ENCODE measurements at regions not wholly inside any gene's neighbourhood (a gene's known extent, or its start where the extent isn't known, plus 50 kb on each side); places are given as distances from the start of the nearest gene placed in this dataset.

GRCh38 chr13:40143559-40143958 is 488.1 kb downstream of the COG6 start:
- no peak for TF ChIP-seq CTCF (IDR thresholded peaks at IDR 0.05; ENCODE audit: poor library complexity, severe bottlenecking)
- Histone ChIP-seq H3K27ac (ENCODE audit: poor library complexity, severe bottlenecking) (no peak overlapping the region), H3K9me3 (ENCODE audit: severe bottlenecking) (no peaks in the 10 kb centered on the region), H3K36me3 (ENCODE audit: low read depth) (no peaks in the 10 kb centered on the region), H3K4me3 (ENCODE audit: severe bottlenecking) (no peak overlapping the region), H3K27me3 (ENCODE audit: insufficient read depth, poor library complexity, severe bottlenecking) (no peaks in the 10 kb centered on the region), H3K4me1 (ENCODE audit: insufficient read depth, poor library complexity, severe bottlenecking) (no peaks in the 10 kb centered on the region)
- ATAC-seq (ENCODE audit: low read depth) (no peak), DNase-seq (ENCODE audit: low spot score) (no peak)

GRCh38 chr13:40145139-40145538 is 489.7 kb downstream of the COG6 start:
- Histone ChIP-seq H3K9me3 (ENCODE audit: severe bottlenecking) (no peaks in the 10 kb centered on the region), H3K27ac (ENCODE audit: poor library complexity, severe bottlenecking) (no peak overlapping the region), H3K4me3 (ENCODE audit: severe bottlenecking) (no peak overlapping the region), H3K27me3 (ENCODE audit: insufficient read depth, poor library complexity, severe bottlenecking) (no peaks in the 10 kb centered on the region), H3K4me1 (ENCODE audit: insufficient read depth, poor library complexity, severe bottlenecking) (peaks cover 7% of the 10 kb centered on the region), H3K36me3 (ENCODE audit: low read depth) (no peaks in the 10 kb centered on the region)
- TF ChIP-seq CTCF (IDR thresholded peaks at IDR 0.05; ENCODE audit: poor library complexity, severe bottlenecking): no peak
- ATAC-seq (ENCODE audit: low read depth) (no peak), DNase-seq (ENCODE audit: low spot score) (no peak)

GRCh38 chr13:40146063-40146462 is 490.6 kb downstream of the COG6 start:
- Histone ChIP-seq H3K27me3 (ENCODE audit: insufficient read depth, poor library complexity, severe bottlenecking) (no peaks in the 10 kb centered on the region), H3K4me3 (ENCODE audit: severe bottlenecking) (no peak overlapping the region), H3K4me1 (ENCODE audit: insufficient read depth, poor library complexity, severe bottlenecking) (peaks cover 7% of the 10 kb centered on the region), H3K9me3 (ENCODE audit: severe bottlenecking) (no peaks in the 10 kb centered on the region), H3K36me3 (ENCODE audit: low read depth) (no peaks in the 10 kb centered on the region), H3K27ac (ENCODE audit: poor library complexity, severe bottlenecking) (no peak overlapping the region)
- no peak for ATAC-seq (ENCODE audit: low read depth)
- no peak for TF ChIP-seq CTCF (IDR thresholded peaks at IDR 0.05; ENCODE audit: poor library complexity, severe bottlenecking)
- no peak for DNase-seq (ENCODE audit: low spot score)

GRCh38 chr13:40146611-40147117 is 491.2 kb downstream of the COG6 start:
- Histone ChIP-seq H3K9me3 (ENCODE audit: severe bottlenecking) (no peaks in the 10 kb centered on the region), H3K27ac (ENCODE audit: poor library complexity, severe bottlenecking) (no peak overlapping the region), H3K36me3 (ENCODE audit: low read depth) (no peaks in the 10 kb centered on the region), H3K4me1 (ENCODE audit: insufficient read depth, poor library complexity, severe bottlenecking) (peaks cover 9% of the 10 kb centered on the region), H3K27me3 (ENCODE audit: insufficient read depth, poor library complexity, severe bottlenecking) (no peaks in the 10 kb centered on the region), H3K4me3 (ENCODE audit: severe bottlenecking) (no peak overlapping the region)
- TF ChIP-seq CTCF (IDR thresholded peaks at IDR 0.05; ENCODE audit: poor library complexity, severe bottlenecking): no peak
- no peak for DNase-seq (ENCODE audit: low spot score)
- no peak for ATAC-seq (ENCODE audit: low read depth)

- Histone ChIP-seq H3K4me1 (ENCODE audit: insufficient read depth, poor library complexity, severe bottlenecking) (peaks cover 14% of the 10 kb centered on the region), H3K27ac (ENCODE audit: poor library complexity, severe bottlenecking) (no peak overlapping the region), H3K27me3 (ENCODE audit: insufficient read depth, poor library complexity, severe bottlenecking) (no peaks in the 10 kb centered on the region), H3K4me3 (ENCODE audit: severe bottlenecking) (no peak overlapping the region), H3K9me3 (ENCODE audit: severe bottlenecking) (no peaks in the 10 kb centered on the region), H3K36me3 (ENCODE audit: low read depth) (no peaks in the 10 kb centered on the region)
- ATAC-seq (ENCODE audit: low read depth) (no peak), DNase-seq (ENCODE audit: low spot score) (no peak)
- no peak for TF ChIP-seq CTCF (IDR thresholded peaks at IDR 0.05; ENCODE audit: poor library complexity, severe bottlenecking)
Measured at GRCh38 chr13:40148101-40148500, 492.6 kb downstream of the COG6 start.

Measured in RWPE2 (cell line).